GOT3 (cell line): ENCODE measurements at regions not wholly inside any gene's neighbourhood (a gene's known extent, or its start where the extent isn't known, plus 50 kb on each side); places are given as distances from the start of the nearest gene placed in this dataset.

Experiments used
- DNase-seq: peaks from one replicate; lab custom pipeline; 2025; ENCODE audit warnings: mixed read lengths; lab: John Stamatoyannopoulos, UW

DNA sequence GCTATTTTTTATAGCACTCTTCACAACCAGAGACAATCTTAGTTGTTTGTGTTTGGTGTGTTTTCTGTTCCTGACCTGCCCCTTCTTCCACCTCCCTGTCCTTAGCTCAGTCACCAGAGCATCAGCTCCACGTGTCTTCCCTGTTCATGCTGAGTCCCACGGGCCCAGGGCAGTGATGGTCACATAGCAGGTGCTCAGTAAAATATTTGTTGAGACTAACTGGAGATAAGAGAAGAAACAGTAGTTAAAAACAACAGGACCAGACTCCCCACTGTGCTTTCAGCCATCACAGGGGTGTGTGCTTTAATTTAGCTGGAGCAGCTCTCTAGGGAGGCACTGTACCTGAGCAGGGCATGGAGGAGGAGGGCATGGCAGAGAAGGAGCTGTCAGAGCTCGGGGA is 307.3 kb upstream of the ZNF32 start:
- no peak for DNase-seq

DNA sequence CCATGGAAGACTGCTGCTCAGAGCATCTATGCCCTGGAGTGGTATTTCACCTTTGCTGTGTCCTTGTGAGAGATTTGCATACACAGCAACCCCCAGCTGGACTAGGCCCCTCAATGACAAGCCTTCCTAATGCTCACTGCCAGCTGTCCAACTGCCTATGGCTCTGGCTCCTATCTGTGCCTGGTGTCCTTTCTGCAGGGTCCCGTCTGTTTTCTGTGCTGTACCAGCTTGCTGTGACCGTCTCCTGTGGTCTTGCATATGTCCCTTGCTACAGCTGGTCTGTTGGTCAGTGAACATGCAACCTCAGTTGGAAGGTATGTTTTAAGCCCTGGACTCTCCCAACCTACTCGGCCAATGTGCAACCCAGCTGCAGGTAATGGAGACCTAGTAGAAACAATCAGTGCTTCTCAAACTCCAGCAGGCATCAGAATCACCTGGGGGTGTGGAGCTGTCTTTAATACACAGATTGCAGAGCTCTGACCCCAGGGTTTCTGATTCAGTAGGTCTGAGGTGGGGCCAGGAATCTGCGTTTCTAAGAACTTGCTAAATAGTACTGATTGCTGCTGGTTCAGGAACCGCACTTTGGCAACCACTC is 306.4 kb upstream of the ZNF32 start:
- DNase-seq: no peak

DNA sequence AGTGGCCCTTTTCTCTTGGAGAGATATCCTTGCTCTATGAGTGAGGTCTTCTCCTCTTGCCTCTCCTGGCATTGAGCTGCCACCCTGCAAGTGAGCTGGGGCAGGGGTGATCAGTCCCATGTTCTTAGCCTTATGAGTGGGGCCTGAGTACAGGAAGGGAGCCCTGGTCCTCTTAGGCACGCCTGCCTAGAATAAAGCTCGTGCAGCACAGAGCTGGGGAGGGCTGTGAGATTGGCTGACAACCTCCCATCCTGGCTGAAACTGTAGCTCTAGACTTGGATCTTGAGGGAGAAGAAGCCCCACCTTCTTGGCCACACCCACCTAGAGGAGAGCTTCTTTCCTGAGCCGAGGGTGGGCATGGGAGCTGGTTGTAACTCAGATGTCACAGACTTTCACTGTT is 305.0 kb upstream of the ZNF32 start:
- no peak for DNase-seq

DNA sequence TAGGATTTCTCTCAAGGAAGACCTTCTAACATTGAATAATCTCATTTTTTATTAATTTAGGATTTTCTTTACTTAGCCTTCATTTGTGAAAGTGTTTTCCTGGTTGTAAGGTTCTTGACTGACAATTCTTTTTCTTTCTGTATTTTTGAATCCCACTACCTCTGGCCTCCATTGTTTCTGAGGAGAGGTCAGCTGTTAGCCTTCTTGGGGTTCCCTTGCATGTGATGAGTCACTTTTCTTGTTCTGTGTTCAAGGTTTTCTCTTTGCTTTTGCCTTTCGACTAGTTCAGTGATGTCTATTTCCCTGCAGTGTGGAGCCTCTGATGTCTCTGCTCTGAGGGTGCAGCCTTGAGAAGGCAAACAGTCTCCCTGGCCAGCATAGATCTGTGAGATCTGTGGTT is 304.1 kb upstream of the ZNF32 start:
- no peak for DNase-seq

DNA sequence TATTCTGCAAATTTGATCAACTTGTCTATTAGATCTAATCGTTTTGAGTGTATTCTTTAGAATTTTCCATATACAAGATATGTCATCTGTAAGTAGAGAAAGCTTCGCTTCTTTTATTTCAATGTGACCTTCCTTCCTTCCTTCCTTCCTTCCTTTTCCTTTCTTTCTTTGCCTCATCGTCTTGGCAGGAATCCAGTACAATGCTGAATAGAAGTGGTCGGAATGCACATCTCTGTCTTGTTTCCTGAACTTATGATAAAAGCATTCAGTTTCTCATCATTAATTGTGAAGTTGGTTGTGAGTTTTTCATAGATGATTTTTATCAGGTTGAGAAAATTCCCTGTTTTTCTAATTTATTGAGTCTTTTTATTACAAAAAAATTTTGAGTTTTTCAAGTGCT is 300.7 kb upstream of the ZNF32 start:
- DNase-seq: no peak

DNA sequence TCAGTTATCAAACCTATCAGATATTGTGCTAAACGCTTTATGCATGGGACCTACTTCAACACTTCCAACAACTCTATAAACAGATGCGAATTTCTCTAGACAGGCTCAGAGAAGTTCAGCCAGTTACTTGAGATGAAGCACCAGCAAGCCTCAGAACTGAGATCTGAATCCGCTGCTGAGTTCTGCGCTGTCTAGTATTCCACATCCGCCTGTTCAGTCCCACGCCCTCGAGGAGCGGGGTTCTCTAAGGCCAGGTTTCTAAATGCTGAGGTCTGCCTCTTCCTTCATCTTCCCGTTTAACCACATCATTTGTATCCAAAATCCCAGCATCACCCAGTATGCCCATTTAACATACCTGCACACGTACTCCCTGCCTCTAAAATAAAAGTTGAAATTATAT is 297.8 kb upstream of the ZNF32 start:
- DNase-seq: no peak

DNA sequence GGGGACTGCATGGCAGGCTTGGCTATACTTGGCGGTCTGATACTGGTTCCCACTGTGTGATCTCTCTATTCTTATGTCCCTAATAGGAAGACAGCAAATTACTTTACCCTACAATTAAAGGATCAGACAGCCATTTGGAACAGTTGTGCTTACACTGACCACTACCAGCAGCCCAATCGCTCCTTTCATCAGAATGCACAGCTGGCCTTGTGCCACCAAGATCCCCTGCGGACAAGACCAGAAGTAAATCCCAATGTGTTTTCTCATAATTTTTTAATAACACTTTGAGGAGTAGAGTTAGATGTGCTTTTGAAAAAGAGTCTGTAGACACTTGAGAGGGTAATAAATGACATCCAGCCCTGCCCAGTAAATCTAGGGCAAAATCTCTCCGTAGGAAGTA is 297.2 kb upstream of the ZNF32 start:
- no peak for DNase-seq

DNA sequence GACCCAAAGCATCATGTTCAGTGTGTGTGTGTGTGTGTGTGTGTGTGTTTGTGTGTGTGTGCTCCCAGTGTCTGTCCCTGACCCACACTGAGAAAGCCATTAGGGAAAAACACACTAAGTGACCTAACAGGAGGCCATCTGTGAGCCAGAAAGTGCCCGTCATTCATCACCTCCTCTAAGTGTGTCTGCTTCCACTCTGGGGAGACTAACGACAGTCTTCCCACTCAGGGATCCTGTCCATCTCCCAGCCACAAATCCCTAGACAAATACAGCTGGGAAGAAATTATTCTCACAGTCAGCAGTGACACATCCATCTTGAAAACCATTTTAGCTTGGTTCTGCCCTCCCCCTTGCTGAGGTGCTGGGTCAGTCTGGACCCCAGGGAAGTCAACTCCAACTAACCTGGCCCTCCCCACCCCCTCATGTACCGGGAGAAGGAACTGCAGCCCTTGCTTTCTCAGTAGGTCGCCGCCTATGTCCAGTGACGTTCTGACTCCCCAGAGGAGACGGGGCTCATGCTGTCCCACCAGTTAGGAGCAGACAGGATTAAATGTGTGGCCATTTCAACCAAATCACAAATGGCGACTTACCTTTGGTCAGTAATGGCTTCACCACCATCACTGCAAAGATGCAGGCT is 296.5 kb upstream of the ZNF32 start:
- DNase-seq: no peak

DNA sequence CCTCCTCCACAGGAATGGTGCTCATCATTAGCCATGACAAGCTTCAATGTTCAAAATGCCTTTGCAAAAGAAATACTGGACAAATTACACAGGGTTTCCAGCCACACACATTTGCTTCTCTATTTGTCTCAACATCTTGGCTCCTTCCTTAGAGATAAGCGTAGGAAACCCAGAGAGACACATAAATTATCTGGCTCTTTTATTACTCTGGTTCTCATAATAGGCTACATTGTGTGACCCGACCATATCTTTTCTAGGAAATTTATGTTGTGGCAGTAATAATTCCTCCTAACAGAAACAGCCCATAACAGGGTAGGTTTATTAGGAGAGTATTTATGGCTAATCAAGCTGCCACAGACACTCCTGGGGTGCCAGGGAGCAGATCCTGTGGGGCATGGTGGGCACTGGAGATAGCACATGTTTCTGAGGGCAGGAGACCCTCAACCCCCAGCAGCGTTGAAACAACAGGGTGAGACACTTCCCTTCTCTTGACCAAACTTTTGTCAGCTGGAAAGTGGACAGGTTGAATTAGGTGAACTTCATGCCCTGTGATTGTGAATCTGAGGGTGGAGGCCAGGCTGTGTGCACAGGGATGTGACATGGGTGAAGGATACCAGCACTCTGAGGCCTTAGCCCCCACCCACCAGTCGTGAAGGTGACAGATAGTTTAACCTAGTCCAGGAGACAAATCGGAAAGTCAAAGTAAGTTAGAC is 295.9 kb upstream of the ZNF32 start:
- DNase-seq: no peak

DNA sequence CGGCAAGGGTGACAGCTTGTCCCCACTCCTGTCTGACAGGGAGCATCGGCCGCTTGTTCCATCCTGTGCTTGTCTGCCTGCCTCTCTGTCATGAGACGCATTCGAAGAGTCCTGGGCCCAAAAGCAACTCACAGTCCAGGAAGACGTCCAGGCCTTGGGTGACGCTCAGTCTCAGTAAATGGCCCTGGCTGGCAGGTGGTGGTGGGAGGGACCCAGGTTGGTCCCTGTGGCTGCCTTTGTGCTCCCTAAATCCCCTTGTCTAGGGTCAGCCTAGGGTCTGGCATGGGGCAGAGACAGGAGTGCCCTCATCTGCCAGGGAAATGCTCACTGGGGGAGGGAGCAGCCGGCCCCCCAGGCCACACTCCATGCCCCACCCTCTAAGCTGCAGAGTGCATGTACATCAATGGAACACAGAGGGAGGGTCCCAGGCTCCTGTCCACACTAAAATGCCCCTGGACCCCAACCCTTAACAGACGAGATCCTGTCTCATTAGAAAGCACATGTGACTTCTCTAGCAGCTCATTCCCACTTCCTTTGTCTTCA is 295.2 kb upstream of the ZNF32 start:
- no peak for DNase-seq

DNA sequence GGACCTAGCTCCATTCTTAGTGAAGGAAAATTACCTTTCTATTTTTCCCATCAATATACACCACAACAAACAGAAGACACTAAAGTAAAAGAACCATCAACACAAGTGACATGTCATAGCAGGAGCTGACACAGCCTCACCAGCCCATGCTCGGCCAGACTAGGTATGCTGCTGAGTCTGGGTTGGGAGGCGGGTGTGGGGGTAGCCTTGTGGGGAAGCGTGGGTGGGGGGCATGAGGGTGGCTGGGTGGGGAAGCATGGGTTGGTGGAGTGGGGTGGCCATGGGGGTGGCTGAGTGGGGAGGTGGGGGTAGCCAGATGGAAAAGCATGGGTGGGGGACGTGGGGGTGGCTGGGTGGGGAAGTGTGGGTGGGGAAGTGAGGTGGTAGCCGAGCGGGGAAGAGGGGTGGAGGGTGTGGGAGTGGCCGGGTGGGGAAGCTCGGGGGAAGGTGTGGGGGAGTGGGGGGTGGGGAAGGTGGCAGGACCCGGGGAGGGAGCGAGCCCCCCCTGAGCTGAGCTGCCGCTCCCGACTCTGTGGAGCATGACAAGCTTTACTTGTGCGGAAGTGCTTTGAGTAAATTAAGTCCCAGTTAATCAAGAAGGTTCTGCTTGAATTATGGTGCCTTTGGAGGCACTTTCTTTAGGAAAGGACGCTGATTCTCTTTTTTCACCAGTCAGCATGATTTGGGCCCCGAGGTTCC is 294.6 kb upstream of the ZNF32 start:
- no peak for DNase-seq

DNA sequence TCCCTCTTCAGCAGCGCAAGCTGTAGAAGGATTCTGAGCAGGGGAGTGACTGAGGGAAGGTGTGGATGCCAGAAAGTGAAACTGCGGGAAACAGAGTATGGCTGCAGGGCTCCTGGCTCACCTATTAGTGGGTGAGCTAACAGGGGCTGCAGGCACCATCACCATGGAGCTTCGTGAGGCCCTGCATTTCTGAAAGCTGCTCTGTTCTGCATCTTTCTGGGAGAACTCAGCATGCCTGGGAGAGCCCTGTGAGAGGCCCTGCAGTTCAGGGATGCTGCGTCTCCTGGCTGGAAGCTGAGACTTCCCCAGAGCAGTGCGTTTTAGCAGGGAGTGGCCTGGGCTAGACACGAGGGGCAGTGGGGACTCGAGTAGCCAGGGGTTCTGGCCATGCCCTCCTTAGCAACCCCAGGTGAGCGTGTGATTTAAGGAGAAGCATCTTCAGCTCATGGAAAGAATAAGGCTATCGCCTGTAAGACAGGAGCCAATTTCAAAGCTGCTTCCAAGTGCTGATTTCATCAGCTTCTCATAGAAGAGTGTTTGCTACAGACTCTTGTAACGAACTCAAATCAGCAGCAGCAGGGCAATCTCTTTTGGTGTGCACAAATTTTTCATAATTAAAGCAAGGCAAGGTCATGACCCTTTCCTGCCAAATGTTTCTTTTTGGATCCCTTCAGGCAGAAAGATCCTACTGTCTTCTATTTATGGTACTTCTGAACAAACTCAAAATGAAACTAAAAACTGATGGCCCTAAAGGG is 293.6 kb upstream of the ZNF32 start:
- no peak for DNase-seq

DNA sequence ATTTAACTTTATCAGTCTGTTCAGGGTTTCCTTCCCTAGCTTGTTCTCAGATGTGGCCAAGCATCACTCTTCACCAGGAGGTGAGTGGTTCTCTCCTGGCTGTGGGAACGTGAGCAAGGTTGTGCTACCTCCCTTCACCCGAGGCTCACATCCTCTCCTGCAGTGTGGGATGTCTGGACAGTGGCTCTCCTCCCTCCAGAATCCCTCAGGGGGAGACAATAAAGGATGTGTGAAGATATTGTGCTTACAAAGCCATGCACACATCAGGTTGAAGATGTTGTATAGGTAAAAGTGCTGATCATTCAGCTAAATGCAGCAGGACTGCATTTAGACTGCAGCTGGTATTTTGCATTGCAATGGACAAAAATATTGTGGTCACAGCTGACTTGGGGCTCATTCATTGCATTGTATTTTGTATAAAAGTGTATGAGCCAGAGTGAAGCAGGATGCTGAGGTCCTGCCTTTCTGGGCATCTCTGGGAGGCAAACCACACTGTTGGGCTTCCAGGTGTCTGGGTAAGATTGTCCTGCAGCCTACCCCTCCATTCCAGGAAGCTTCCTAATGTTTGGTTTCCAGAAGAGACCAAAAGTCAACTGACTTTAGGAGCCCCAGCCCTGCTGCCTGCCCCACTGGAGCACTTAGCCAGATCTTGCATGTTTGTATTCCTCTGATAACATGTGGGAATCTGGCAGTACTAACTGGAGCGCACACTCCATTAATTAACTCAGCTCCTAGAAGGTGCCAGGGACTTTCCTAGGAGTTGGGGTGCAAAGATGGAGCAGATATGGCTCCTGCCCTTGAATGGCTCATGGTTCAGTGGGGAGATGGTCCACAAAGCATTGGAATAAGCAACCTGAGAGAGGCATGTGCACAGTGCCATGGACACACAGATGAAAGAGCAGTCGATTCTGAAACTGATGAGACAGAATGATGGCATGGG is 292.5 kb upstream of the ZNF32 start:
- DNase-seq: no peak

DNA sequence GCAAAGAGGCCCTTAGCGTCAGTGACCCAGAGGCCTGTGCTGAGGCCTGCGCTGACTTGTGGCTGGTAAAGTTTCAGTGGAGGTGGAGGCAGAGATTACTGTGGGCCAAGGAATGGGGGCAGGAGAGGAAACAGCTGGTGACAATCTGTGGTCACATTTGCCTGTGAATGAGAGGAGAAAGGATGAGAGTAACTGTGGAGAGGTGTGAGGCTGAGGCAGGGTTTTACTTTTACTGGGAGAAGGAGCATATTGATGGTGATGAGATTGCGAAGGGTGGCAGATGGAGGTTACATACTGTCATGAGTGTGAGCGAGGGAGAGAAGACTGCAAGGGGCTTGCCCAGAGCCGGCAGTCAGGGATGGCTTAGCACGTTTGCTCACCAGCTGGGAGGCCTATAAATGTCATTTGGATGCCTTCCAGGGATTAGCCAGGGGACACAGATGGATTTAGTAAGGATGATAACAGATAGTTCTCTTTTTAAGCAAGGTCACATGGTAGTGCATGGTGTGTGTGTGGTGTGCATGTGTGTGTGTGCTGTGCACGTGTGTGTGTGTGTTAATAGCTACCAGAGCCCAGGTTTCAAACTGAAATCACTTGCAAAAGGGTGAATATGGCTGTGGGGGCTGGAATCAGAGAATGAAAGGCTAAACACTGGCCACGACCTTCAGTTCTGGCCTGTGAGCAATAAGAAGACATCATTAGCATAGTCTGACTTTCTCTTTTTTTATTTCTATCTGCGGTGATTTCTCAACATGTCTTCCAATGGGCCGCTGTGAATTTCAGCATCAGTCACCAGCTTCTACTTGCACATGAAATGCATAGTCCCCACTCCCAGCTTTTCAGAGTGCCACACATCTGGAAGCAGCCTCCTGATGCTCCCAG is 291.5 kb upstream of the ZNF32 start:
- DNase-seq: no peak

DNA sequence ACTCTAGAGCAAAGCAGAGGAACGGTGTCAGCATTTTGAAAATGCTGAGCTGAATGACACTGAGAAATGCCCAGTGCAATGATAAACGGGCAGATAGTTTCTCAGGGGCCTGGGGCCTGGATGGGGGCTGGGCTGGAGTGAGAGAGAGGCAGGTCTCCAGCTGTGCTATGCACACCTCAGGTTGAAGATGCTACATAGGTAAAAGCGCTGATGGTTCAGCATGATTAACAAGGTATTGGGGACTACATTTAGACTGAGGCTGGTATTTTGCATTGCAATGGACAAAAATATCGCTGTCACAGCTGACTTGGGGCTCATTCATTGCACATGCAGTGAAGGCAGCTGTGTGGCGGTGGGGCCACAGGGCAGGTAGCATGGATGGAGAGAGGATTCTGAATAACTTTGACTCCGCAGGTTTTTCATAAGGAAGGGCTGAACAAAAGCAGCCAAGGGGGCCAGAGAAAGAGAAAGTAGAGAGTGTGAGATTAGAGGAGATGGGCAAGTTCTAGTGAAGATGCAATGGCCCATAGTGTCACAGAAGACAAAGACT is 290.8 kb upstream of the ZNF32 start:
- no peak for DNase-seq

DNA sequence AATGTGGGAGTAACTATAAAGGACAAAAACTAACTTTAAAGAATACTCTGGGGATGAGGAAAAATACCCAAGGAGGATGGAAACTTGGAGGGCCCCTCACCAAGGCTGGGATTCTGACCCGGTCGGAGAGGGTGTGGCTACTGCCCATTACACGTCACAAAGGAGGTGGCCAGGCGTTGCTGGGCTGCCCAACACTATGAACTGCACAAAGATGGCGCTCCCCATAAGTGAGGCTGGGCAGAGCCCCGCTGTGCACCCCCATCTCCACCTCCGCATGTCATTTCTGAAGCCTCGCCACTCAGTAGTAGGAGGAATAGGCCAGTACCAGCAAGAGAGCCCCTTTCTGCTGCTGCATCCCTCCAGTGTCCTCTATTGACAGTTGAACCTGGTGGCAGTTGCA is 290.1 kb upstream of the ZNF32 start:
- no peak for DNase-seq

DNA sequence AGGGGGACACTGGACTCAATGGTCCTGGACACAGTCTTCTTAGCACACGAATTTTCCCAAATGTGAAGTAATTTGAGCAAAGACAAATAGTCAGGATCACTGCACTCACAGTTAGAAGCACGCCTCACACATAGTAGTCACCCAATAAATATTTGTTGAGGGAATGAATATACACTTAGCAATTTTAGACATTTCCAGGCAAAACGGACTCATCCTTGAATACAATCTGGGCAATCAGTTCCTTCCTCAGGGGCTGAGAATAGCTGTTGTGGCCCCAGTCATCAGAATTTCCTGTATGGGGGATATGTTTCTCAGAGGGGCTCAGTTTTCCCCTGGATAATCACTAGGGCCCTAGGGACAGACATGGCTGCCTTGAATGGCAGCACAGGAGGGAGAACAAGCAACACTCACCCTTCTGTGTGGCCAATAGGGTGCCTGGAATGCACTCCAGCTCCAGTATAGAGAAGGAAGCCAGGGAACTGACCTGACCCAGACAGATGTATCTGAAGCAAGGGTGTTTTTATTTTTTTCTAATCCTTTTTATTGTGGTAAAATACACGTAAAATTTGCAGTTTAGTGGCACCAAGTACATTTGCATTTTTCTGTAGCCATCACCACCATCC is 282.7 kb upstream of the ZNF32 start:
- DNase-seq: no peak

DNA sequence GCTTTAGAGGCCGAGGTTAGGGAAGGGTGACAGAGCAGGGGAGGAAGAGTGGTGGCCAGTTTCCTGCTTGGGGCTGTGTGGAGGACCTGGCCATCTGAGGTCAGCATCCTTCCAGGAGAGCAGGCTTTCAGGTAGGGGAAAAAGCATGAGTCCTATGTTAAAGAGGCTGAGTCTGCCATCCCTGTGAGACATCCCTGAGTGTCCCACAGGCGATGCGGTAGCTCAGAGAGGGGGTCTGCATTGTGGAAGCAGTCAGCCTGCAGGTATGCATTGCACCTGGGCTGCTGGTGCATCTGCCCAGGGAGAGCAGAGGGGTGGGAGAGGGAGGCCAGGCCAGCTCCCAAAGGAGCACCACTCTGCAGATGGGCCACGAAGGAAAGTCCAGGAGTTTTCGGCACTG is 282.1 kb upstream of the ZNF32 start:
- no peak for DNase-seq

DNA sequence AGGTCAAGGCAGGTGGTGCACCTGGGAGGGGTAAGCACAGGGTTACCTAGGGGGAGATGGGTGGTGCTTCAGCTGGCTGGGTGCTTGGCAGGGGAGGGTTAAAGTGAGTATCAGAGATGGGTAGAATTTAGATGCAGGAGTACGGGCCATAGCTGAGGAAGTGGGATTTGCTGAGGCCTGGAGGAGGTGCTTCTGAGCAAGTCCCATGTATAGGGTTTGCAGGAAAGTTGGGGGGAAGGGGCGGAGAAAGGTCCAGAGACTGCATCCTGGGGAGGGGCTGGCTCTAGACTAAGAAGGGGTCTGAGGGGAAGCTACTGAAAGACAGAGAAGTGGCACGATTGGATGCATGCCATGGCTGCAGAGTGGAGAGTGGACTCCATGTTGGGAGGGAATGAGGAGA is 281.6 kb upstream of the ZNF32 start:
- DNase-seq: no peak
